Keratinocyte (primary cell): ENCODE measurements at regions not wholly inside any gene's neighbourhood (a gene's known extent, or its start where the extent isn't known, plus 50 kb on each side); places are given as distances from the start of the nearest gene placed in this dataset.

Experiments used
- DNase-seq: peaks from one replicate; pipeline ENCODE4 v3.0.0-alpha.2; 2011; ENCODE audit warnings: low read depth, missing footprints, low spot score
- FAIRE-seq: peaks from 2 replicates; lab custom pipeline; 2011; peaks lifted over from hg19 to GRCh38; lab: Jason Lieb, UNC
- H2AFZ ChIP-seq: 2 replicates; pipeline ENCODE4 v1.6.0; 2012; ENCODE audit warnings: low read length, control low read depth, inconsistent platforms; ENCODE audit not compliant: control insufficient read depth
- H3K27ac ChIP-seq: 2 replicates; pipeline ENCODE4 v1.5.1; 2011; ENCODE audit warnings: low read length; ENCODE audit not compliant: control insufficient read depth, insufficient read depth
- H3K27me3 ChIP-seq: 3 replicates; pipeline ENCODE4 v1.6.0; 2011; ENCODE audit warnings: low read length; ENCODE audit not compliant: control insufficient read depth, insufficient read depth; ENCODE audit errors: extremely low read depth
- H3K36me3 ChIP-seq, 2 experiments: 2 replicates in 1 of 2; 3 replicates in 1 of 2; pipeline ENCODE4 v1.5.1; 2011; ENCODE audit warnings: low read length in 2 of 2, mild to moderate bottlenecking in 1 of 2; ENCODE audit not compliant: control insufficient read depth in 2 of 2, insufficient read depth in 2 of 2; ENCODE audit errors: extremely low read depth in 1 of 2
- H3K4me1 ChIP-seq: 3 replicates; pipeline ENCODE4 v1.5.1; 2011; ENCODE audit warnings: low read length; ENCODE audit not compliant: control insufficient read depth, insufficient read depth; ENCODE audit errors: extremely low read depth
- H3K4me2 ChIP-seq: 3 replicates; pipeline ENCODE4 v1.6.0; 2011; ENCODE audit warnings: low read depth, low read length; ENCODE audit not compliant: control insufficient read depth, insufficient read depth; ENCODE audit errors: extremely low read depth
- H3K4me3 ChIP-seq, 3 experiments: fragments of 200-600 bp in 1 of 3; sonication (generic) in 1 of 3; 2 replicates in 2 of 3; 3 replicates in 1 of 3; pipeline ENCODE4 v1.5.1; 2011 to 2016; ENCODE audit warnings: low read length in 3 of 3, mild to moderate bottlenecking in 3 of 3, control low read depth in 2 of 3, inconsistent platforms in 1 of 3, low read depth in 1 of 3, mixed read lengths in 1 of 3, mixed run types in 1 of 3, moderate library complexity in 1 of 3; ENCODE audit not compliant: control insufficient read depth in 2 of 3, insufficient read depth in 2 of 3; ENCODE audit errors: extremely low read depth in 1 of 3
- H3K79me2 ChIP-seq: 2 replicates; pipeline ENCODE4 v1.6.0; 2012; ENCODE audit warnings: low read length; ENCODE audit not compliant: control insufficient read depth, insufficient read depth
- H3K9ac ChIP-seq: 3 replicates; pipeline ENCODE4 v1.6.0; 2011; ENCODE audit warnings: low read length; ENCODE audit not compliant: control insufficient read depth, insufficient read depth; ENCODE audit errors: extremely low read depth
- H3K9me1 ChIP-seq: 3 replicates; pipeline ENCODE4 v1.6.0; 2011; ENCODE audit warnings: low read length; ENCODE audit not compliant: control insufficient read depth, insufficient read depth; ENCODE audit errors: extremely low read depth
- H3K9me3 ChIP-seq: 2 replicates; pipeline ENCODE4 v1.5.1; 2012; ENCODE audit warnings: low read depth, low read length; ENCODE audit not compliant: control insufficient read depth
- H4K20me1 ChIP-seq: 3 replicates; pipeline ENCODE4 v1.6.0; 2011; ENCODE audit warnings: low read length; ENCODE audit not compliant: control insufficient read depth, insufficient read depth; ENCODE audit errors: extremely low read depth
- CTCF ChIP-seq, 3 experiments: IDR thresholded peaks in 1 of 3; conservative IDR thresholded peaks in 1 of 3; optimal IDR thresholded peaks in 1 of 3; 2 replicates in 2 of 3; 3 replicates in 1 of 3; pipeline versions ENCODE3 to v1.5.1; 2011; ENCODE audit warnings: low read length in 3 of 3, mild to moderate bottlenecking in 3 of 3, moderate library complexity in 2 of 3, control low read depth in 1 of 3, inconsistent platforms in 1 of 3; ENCODE audit not compliant: insufficient read depth in 2 of 3; ENCODE audit errors: extremely low read depth in 1 of 3
- EZH2 ChIP-seq: IDR thresholded peaks from one replicate; pipeline ENCODE4 v1.6.1; 2012; ENCODE audit warnings: inconsistent platforms, mild to moderate bottlenecking, low read length, moderate library complexity
- dilution Hi-C: fragments of 300-500 bp; cut with MboI; formaldehyde crosslinking; loops from one replicate; pipeline ENCODE4 v1.7.0; 2020; ENCODE audit warnings: low sequenced_read_pairs; ENCODE audit not compliant: extremely low pct_ligation_motif_present

GRCh38 chr5:2156358-2157059 lies 273.8 kb upstream of the IRX4 start:
- H3K9me1 ChIP-seq = no peaks in the 10 kb centered on the region
- H3K4me2 ChIP-seq = no peak overlapping the region
- H3K79me2 ChIP-seq = no peaks in the 10 kb centered on the region
- H4K20me1 ChIP-seq = no peaks in the 10 kb centered on the region
- H3K4me1 ChIP-seq = peaks cover 22% of the 10 kb centered on the region
- no peak for FAIRE-seq
- no peaks in the 10 kb centered on the region for H3K9me3 ChIP-seq
- DNase-seq = no peak
- TF ChIP-seq EZH2 = no peak
- TF ChIP-seq CTCF (optimal IDR thresholded peaks at IDR 0.05 in 1 of 3, IDR thresholded peaks at IDR 0.05 in 1 of 3, conservative IDR thresholded peaks at IDR 0.05 in 1 of 3; ENCODE audit: extremely low read depth in 1 of 3, insufficient read depth in 2 of 3, low read length in 3 of 3) = no peak
- H3K4me3 ChIP-seq = no peak overlapping the region
- H3K27ac ChIP-seq = no peak overlapping the region
- dilution Hi-C loops = no loop called here
- no peaks in the 10 kb centered on the region for H3K27me3 ChIP-seq
- H3K36me3 ChIP-seq = no peaks in the 10 kb centered on the region
- H3K9ac ChIP-seq = no peak overlapping the region
- no peak overlapping the region for H2AFZ ChIP-seq

GRCh38 chr5:2155556-2155955 lies 272.8 kb upstream of the IRX4 start:
- no peaks in the 10 kb centered on the region for H3K27me3 ChIP-seq
- no peaks in the 10 kb centered on the region for H3K9me3 ChIP-seq
- no peaks in the 10 kb centered on the region for H4K20me1 ChIP-seq
- no peak for FAIRE-seq
- no peaks in the 10 kb centered on the region for H3K79me2 ChIP-seq
- H3K27ac ChIP-seq = no peak overlapping the region
- H3K4me1 ChIP-seq = peaks cover 22% of the 10 kb centered on the region
- no peak overlapping the region for H2AFZ ChIP-seq
- dilution Hi-C loops = no loop called here
- no peak for DNase-seq
- no peaks in the 10 kb centered on the region for H3K9me1 ChIP-seq
- H3K4me3 ChIP-seq = no peak overlapping the region
- H3K9ac ChIP-seq = no peak overlapping the region
- TF ChIP-seq EZH2 = no peak
- no peak for TF ChIP-seq CTCF (optimal IDR thresholded peaks at IDR 0.05 in 1 of 3, IDR thresholded peaks at IDR 0.05 in 1 of 3, conservative IDR thresholded peaks at IDR 0.05 in 1 of 3; ENCODE audit: extremely low read depth in 1 of 3, insufficient read depth in 2 of 3, low read length in 3 of 3)
- no peak overlapping the region for H3K4me2 ChIP-seq
- H3K36me3 ChIP-seq = no peaks in the 10 kb centered on the region
